HEK293 (cell line): ENCODE measurements at regions not wholly inside any gene's neighbourhood (a gene's known extent, or its start where the extent isn't known, plus 50 kb on each side); places are given as distances from the start of the nearest gene placed in this dataset.
"Not testable (repeated sequence)": the region's sequence is repeated elsewhere in the genome, so short reads cannot be mapped to it uniquely, and the experiment has no call there.

Experiments used
- CTCF ChIA-PET: fragments of 350-600 bp; formaldehyde crosslinking; extraction: SDS; loops from one replicate; lab custom pipeline; 2021; ENCODE audit warnings: antibody characterized with exemption; lab: Yijun Ruan, JAX
- POLR2A ChIA-PET: fragments of 300-600 bp; formaldehyde crosslinking; extraction: SDS; loops from one replicate; lab custom pipeline; 2020; ENCODE audit warnings: antibody characterized with exemption, inconsistent platforms; lab: Yijun Ruan, JAX
- H3K27ac ChIP-seq: fragments of 200-500 bp; sonication (Bioruptor generic); 2 replicates; pipeline ENCODE4 v1.5.1; 2014; ENCODE audit warnings: low read depth, low read length, control low read depth, inconsistent platforms; ENCODE audit errors: extremely low read depth
- H3K36me3 ChIP-seq, 2 experiments: fragments of 200-500 bp in 1 of 2; sonication (Bioruptor generic) in 1 of 2; 1 replicate in 1 of 2; 2 replicates in 1 of 2; pipeline ENCODE4 v1.5.1; 2014 to 2017; ENCODE audit warnings: inconsistent platforms in 2 of 2, low read length in 2 of 2; ENCODE audit not compliant: control insufficient read depth in 2 of 2, insufficient read depth in 1 of 2
- H3K4me1 ChIP-seq: fragments of 200-500 bp; sonication (Bioruptor generic); 2 replicates; pipeline ENCODE4 v1.5.1; 2014; ENCODE audit warnings: mild to moderate bottlenecking, low read length, inconsistent platforms; ENCODE audit not compliant: control insufficient read depth, insufficient read depth
- H3K4me3 ChIP-seq: 2 replicates; pipeline ENCODE4 v1.5.1; 2011; ENCODE audit warnings: low read depth, mild to moderate bottlenecking, control low read depth, low read length, moderate library complexity
- H3K9me3 ChIP-seq: fragments of 200-500 bp; sonication (Bioruptor generic); 2 replicates; pipeline ENCODE4 v1.5.1; 2014; ENCODE audit warnings: low read depth, low read length, inconsistent platforms; ENCODE audit not compliant: control insufficient read depth, insufficient read depth
- GLI2 ChIP-seq: fragments of 450-650 bp; formaldehyde crosslinking; IDR thresholded peaks from 2 replicates; pipeline ENCODE4; 2017; ENCODE audit warnings: missing biosample characterization, missing genetic modification characterization, low read depth, borderline replicate concordance
- HOXA7 ChIP-seq: sonication (generic); formaldehyde crosslinking; IDR thresholded peaks from 2 replicates; pipeline ENCODE4 v1.8.1; 2022; ENCODE audit warnings: missing genetic modification reagents, borderline replicate concordance
- HOXC10 ChIP-seq: sonication (generic); formaldehyde crosslinking; IDR thresholded peaks from 2 replicates; pipeline ENCODE4 v1.8.1; 2023; ENCODE audit warnings: mild to moderate bottlenecking, missing genetic modification reagents
- RBAK ChIP-seq: fragments of 450-650 bp; formaldehyde crosslinking; IDR thresholded peaks from 2 replicates; pipeline ENCODE4 v1.5.1; 2016; ENCODE audit warnings: missing biosample characterization, missing genetic modification characterization
- SETDB1 ChIP-seq: IDR thresholded peaks from one replicate; pipeline ENCODE4 v1.6.1; 2017; ENCODE audit warnings: mild to moderate bottlenecking, low read length, moderate library complexity, mixed read lengths; ENCODE audit not compliant: insufficient read length
- SP7 ChIP-seq: fragments of 450-650 bp; formaldehyde crosslinking; IDR thresholded peaks from 2 replicates; pipeline ENCODE4 v1.5.1; 2016; ENCODE audit warnings: missing biosample characterization, missing genetic modification characterization
- ZBTB8A ChIP-seq: fragments of 450-650 bp; formaldehyde crosslinking; IDR thresholded peaks from 2 replicates; pipeline ENCODE4 v1.5.1; 2016; ENCODE audit warnings: missing biosample characterization, missing genetic modification characterization
- ZNF10 ChIP-seq: fragments of 450-650 bp; formaldehyde crosslinking; IDR thresholded peaks from 2 replicates; pipeline ENCODE4 v1.5.1; 2017; ENCODE audit warnings: missing biosample characterization, missing genetic modification characterization
- ZNF132 ChIP-seq: fragments of 450-650 bp; formaldehyde crosslinking; IDR thresholded peaks from 2 replicates; pipeline ENCODE4 v1.5.1; 2017; ENCODE audit warnings: missing biosample characterization, missing genetic modification characterization, borderline replicate concordance
- ZNF16 ChIP-seq: fragments of 450-650 bp; formaldehyde crosslinking; IDR thresholded peaks from 2 replicates; pipeline ENCODE4 v1.5.1; 2016; ENCODE audit warnings: low read depth, missing biosample characterization, missing genetic modification characterization
- ZNF302 ChIP-seq: fragments of 450-650 bp; formaldehyde crosslinking; IDR thresholded peaks from 2 replicates; pipeline ENCODE4 v1.5.1; 2016; ENCODE audit warnings: missing biosample characterization, missing genetic modification characterization, low read depth
- ZNF341 ChIP-seq: fragments of 450-650 bp; formaldehyde crosslinking; IDR thresholded peaks from 2 replicates; pipeline ENCODE4; 2016; ENCODE audit warnings: low read depth, missing biosample characterization, missing genetic modification characterization
- ZNF350 ChIP-seq: fragments of 450-650 bp; formaldehyde crosslinking; IDR thresholded peaks from 2 replicates; pipeline ENCODE4 v1.5.0; 2017; ENCODE audit warnings: missing biosample characterization, mild to moderate bottlenecking, missing genetic modification characterization
- ZNF37A ChIP-seq: fragments of 450-650 bp; IDR thresholded peaks from 2 replicates; pipeline ENCODE4 v1.5.1; 2018; ENCODE audit warnings: missing biosample characterization, missing genetic modification characterization
- ZNF404 ChIP-seq: fragments of 450-650 bp; formaldehyde crosslinking; IDR thresholded peaks from 2 replicates; pipeline ENCODE4 v1.5.1; 2017; ENCODE audit warnings: missing biosample characterization, missing genetic modification characterization
- ZNF529 ChIP-seq: fragments of 450-650 bp; formaldehyde crosslinking; IDR thresholded peaks from 2 replicates; pipeline ENCODE4 v1.5.1; 2017; ENCODE audit warnings: missing genetic modification characterization, missing biosample characterization; ENCODE audit not compliant: insufficient replicate concordance
- ZNF596 ChIP-seq: fragments of 450-650 bp; IDR thresholded peaks from 2 replicates; pipeline ENCODE4 v1.5.0; 2018; ENCODE audit warnings: missing biosample characterization, mild to moderate bottlenecking, missing genetic modification characterization, moderate library complexity
- ZNF830 ChIP-seq: fragments of 450-650 bp; IDR thresholded peaks from 2 replicates; pipeline ENCODE4 v1.5.0; 2018; ENCODE audit warnings: missing biosample characterization, missing genetic modification characterization, low read depth, mild to moderate bottlenecking, moderate library complexity
- TF ChIP-seq, protein P1 (sequence below): fragments of 450-650 bp; formaldehyde crosslinking; IDR thresholded peaks from 2 replicates; pipeline ENCODE4 v1.5.1; 2016; ENCODE audit warnings: missing biosample characterization, missing genetic modification characterization
- TF ChIP-seq, protein P2 (sequence below): fragments of 450-650 bp; formaldehyde crosslinking; IDR thresholded peaks from 2 replicates; pipeline ENCODE4 v1.5.1; 2016; ENCODE audit warnings: missing biosample characterization, missing genetic modification characterization
- TF ChIP-seq, protein P3 (sequence below): fragments of 450-650 bp; formaldehyde crosslinking; IDR thresholded peaks from 2 replicates; pipeline ENCODE4 v1.5.1; 2016; ENCODE audit warnings: missing biosample characterization, missing genetic modification characterization
- TF ChIP-seq, protein P4 (sequence below): IDR thresholded peaks from 2 replicates; pipeline ENCODE4 v1.6.1; 2011; ENCODE audit warnings: mild to moderate bottlenecking, low read depth, low read length, borderline replicate concordance
- TF ChIP-seq, protein P5 (sequence below): fragments of 450-650 bp; formaldehyde crosslinking; IDR thresholded peaks from 2 replicates; pipeline ENCODE4 v1.5.1; 2016; ENCODE audit warnings: missing biosample characterization, missing genetic modification characterization

DNA sequence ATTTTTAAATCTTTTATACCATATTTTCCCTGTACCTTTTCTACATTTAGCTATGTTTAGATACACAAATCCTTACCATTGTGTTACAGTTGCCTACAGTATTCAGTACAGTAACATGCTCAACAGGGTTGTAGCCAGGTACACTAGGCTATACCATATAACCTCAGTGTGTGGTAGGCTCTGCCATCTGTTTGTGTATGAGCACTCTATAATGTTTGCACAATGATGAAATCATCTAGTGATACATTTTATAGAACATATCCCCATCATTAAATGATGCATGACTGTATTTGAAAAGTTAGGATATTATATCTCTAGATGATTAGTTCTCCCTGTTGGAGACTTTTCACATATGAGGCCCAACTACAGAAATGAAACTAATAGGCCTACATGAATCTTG is 188.6 kb downstream of the STK31 start:
- ChIA-PET CTCF (no interaction called here), POLR2A (interaction anchor here (0.7 kb wide), 1 partner anchor 224 kb away, joined by 3 read pairs; no protein-coding TSS in a partner anchor)
- no peaks in the 10 kb centered on the region for H3K4me1 ChIP-seq
- no peaks in the 10 kb centered on the region for H3K9me3 ChIP-seq
- no peak for TF ChIP-seq RBAK (tag by site-specific recombination)
- no peak for TF ChIP-seq ZBTB8A (tag by site-specific recombination)
- no peak for TF ChIP-seq ZNF341 (tag by site-specific recombination)
- no peak for TF ChIP-seq ZNF10 (tag by site-specific recombination)
- TF ChIP-seq, protein P1, sequence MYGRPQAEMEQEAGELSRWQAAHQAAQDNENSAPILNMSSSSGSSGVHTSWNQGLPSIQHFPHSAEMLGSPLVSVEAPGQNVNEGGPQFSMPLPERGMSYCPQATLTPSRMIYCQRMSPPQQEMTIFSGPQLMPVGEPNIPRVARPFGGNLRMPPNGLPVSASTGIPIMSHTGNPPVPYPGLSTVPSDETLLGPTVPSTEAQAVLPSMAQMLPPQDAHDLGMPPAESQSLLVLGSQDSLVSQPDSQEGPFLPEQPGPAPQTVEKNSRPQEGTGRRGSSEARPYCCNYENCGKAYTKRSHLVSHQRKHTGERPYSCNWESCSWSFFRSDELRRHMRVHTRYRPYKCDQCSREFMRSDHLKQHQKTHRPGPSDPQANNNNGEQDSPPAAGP: no peak
- TF ChIP-seq ZNF596: no peak
- TF ChIP-seq ZNF350 (tag by site-specific recombination): no peak
- TF ChIP-seq ZNF529 (tag by site-specific recombination): no peak
- no peak overlapping the region for H3K4me3 ChIP-seq
- H3K27ac ChIP-seq: no peak overlapping the region
- H3K36me3 ChIP-seq: no peaks in the 10 kb centered on the region

DNA sequence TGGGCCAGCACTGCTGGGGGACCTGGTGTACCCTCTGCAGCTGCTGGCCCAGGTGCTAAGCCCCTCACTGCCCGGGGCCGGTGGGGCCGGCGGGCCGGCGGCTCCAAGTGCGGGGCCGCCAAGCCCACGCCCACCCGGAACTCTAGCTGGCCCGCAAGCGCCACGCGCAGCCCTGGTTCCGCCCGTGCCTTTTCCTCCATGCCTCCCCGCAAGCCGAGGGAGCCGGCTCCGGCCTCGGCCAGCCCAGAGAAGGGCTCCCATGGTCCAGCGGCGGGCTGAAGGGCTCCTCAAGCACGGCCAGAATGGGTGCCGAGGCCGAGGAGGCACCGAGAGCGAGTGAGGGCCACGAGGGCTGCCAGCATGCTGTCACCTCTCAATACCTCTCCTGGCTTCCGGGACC is 194.9 kb downstream of the STK31 start:
- CTCF ChIA-PET, H3K9me3 ChIP-seq, H3K36me3 ChIP-seq, H3K4me3 ChIP-seq, H3K4me1 ChIP-seq, POLR2A ChIA-PET, H3K27ac ChIP-seq: not testable (repeated sequence)

DNA sequence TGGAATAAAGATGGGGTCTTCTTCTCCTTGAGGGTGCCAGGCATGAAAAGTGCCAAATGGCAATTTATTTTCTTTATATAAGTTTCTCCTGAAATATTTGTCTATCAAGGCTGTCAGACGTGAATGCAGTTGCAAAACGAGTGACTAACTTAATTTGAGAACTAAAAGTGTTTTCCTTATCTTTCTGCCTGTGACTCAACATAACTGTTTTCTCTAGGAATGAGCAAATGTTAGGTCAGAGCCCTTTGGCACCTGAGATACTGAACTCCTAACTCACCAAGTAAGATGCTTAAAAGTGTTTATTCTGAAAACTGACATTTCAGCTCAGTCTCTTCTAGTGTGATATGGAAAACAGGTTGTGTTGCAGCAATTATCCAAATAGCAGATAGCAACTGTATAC is 197.0 kb downstream of the STK31 start:
- Histone ChIP-seq H3K4me3 (no peak overlapping the region), H3K9me3 (no peaks in the 10 kb centered on the region), H3K27ac (no peak overlapping the region), H3K36me3 (no peaks in the 10 kb centered on the region), H3K4me1 (no peaks in the 10 kb centered on the region)
- CTCF ChIA-PET: no interaction called here
- POLR2A ChIA-PET: no interaction called here
- TF ChIP-seq ZNF132 (tag by site-specific recombination) (no peak), ZNF404 (tag by site-specific recombination) (no peak), ZNF302 (tag by site-specific recombination) (no peak), ZNF830 (tag by site-specific recombination) (no peak), ZNF596 (no peak), GLI2 (tag by site-specific recombination) (no peak), HOXC10 (CRISPR knock-in tag) (no peak), ZNF37A (tag by site-specific recombination) (no peak), SETDB1 (no peak), ZNF16 (tag by site-specific recombination) (no peak), HOXA7 (CRISPR knock-in tag) (no peak), SP7 (tag by site-specific recombination) (no peak)
- TF ChIP-seq, protein P2, sequence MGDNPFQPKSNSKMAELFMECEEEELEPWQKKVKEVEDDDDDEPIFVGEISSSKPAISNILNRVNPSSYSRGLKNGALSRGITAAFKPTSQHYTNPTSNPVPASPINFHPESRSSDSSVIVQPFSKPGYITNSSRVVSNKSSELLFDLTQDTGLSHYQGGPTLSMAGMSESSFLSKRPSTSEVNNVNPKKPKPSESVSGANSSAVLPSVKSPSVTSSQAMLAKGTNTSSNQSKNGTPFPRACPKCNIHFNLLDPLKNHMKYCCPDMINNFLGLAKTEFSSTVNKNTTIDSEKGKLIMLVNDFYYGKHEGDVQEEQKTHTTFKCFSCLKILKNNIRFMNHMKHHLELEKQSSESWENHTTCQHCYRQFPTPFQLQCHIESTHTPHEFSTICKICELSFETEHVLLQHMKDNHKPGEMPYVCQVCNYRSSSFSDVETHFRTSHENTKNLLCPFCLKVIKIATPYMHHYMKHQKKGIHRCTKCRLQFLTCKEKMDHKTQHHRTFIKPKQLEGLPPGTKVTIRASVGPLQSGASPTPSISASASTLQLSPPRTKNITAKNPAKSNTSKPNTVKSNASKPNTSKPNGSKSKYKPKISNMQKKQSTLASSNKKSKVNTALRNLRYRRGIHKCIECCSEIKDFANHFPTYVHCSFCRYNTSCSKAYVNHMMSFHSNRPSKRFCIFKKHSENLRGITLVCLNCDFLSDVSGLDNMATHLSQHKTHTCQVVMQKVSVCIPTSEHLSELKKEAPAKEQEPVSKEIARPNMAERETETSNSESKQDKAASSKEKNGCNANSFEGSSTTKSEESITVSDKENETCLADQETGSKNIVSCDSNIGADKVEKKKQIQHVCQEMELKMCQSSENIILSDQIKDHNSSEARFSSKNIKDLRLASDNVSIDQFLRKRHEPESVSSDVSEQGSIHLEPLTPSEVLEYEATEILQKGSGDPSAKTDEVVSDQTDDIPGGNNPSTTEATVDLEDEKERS (tag by site-specific recombination): no peak
- TF ChIP-seq, protein P3, sequence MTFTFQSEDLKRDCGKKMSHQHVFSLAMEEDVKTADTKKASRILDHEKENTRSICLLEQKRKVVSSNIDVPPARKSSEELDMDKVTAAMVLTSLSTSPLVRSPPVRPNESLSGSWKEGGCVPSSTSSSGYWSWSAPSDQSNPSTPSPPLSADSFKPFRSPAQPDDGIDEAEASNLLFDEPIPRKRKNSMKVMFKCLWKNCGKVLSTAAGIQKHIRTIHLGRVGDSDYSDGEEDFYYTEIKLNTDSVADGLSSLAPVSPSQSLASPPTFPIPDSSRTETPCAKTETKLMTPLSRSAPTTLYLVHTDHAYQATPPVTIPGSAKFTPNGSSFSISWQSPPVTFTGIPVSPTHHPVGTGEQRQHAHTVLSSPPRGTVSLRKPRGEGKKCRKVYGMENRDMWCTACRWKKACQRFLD (tag by site-specific recombination): no peak
- TF ChIP-seq, protein P4, sequence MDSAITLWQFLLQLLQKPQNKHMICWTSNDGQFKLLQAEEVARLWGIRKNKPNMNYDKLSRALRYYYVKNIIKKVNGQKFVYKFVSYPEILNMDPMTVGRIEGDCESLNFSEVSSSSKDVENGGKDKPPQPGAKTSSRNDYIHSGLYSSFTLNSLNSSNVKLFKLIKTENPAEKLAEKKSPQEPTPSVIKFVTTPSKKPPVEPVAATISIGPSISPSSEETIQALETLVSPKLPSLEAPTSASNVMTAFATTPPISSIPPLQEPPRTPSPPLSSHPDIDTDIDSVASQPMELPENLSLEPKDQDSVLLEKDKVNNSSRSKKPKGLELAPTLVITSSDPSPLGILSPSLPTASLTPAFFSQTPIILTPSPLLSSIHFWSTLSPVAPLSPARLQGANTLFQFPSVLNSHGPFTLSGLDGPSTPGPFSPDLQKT: no peak
- TF ChIP-seq, protein P5, sequence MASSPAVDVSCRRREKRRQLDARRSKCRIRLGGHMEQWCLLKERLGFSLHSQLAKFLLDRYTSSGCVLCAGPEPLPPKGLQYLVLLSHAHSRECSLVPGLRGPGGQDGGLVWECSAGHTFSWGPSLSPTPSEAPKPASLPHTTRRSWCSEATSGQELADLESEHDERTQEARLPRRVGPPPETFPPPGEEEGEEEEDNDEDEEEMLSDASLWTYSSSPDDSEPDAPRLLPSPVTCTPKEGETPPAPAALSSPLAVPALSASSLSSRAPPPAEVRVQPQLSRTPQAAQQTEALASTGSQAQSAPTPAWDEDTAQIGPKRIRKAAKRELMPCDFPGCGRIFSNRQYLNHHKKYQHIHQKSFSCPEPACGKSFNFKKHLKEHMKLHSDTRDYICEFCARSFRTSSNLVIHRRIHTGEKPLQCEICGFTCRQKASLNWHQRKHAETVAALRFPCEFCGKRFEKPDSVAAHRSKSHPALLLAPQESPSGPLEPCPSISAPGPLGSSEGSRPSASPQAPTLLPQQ (tag by site-specific recombination): no peak
